NCI-H128 (cell line): ENCODE measurements at regions not wholly inside any gene's neighbourhood (a gene's known extent, or its start where the extent isn't known, plus 50 kb on each side); places are given as distances from the start of the nearest gene placed in this dataset.
A peak's percentile ranks its signal among the peaks of the same experiment; 100 is the strongest.

Source experiments
- DNase-seq: peaks from one replicate; lab custom pipeline; 2025; ENCODE audit not compliant: unreplicated experiment; lab: John Stamatoyannopoulos, UW

- no peak for DNase-seq
These were observed 55.0 kb downstream of the TMEM30B start for GRCh38 chr14:61226015-61226654.

- no peak for DNase-seq
These were observed 55.8 kb downstream of the TMEM30B start for GRCh38 chr14:61225344-61225743.

GRCh38 chr14:61223552-61223951 lies 57.6 kb downstream of the TMEM30B start:
- DNase-seq = no peak

- DNase-seq = no peak
These were observed 58.8 kb downstream of the TMEM30B start for GRCh38 chr14:61222388-61222787.

GRCh38 chr14:61221906-61222305 lies 59.2 kb downstream of the TMEM30B start:
- no peak for DNase-seq

- DNase-seq = no peak
These were observed 61.5 kb downstream of the TMEM30B start for GRCh38 chr14:61219673-61220072.

GRCh38 chr14:61219256-61219655 lies 61.9 kb downstream of the TMEM30B start:
- no peak for DNase-seq

- no peak for DNase-seq
These were observed 62.4 kb downstream of the TMEM30B start for GRCh38 chr14:61218767-61219166.

GRCh38 chr14:61218157-61218556 lies 63.0 kb downstream of the TMEM30B start:
- no peak for DNase-seq

- no peak for DNase-seq
These were observed 63.6 kb downstream of the TMEM30B start for GRCh38 chr14:61217516-61217915.

GRCh38 chr14:61215222-61216020 lies 65.7 kb downstream of the TMEM30B start:
- no peak for DNase-seq

- no peak for DNase-seq
These were observed 67.2 kb downstream of the TMEM30B start for GRCh38 chr14:61213920-61214319.

- DNase-seq = no peak
These were observed 67.9 kb downstream of the TMEM30B start for GRCh38 chr14:61213191-61213621.

- DNase-seq = no peak
These were observed 68.6 kb downstream of the TMEM30B start for GRCh38 chr14:61212546-61212945.

- peak; percentile 58 for DNase-seq
These were observed 69.5 kb downstream of the TMEM30B start for GRCh38 chr14:61211476-61212255.

GRCh38 chr14:61203081-61203753 lies 77.9 kb downstream of the TMEM30B start:
- DNase-seq = peak; percentile 81

GRCh38 chr14:61202124-61202523 lies 79.0 kb downstream of the TMEM30B start:
- DNase-seq = no peak

GRCh38 chr14:61201171-61201570 lies 80.0 kb downstream of the TMEM30B start:
- no peak for DNase-seq

GRCh38 chr14:61197416-61197815 lies 83.7 kb downstream of the TMEM30B start:
- DNase-seq = no peak

- DNase-seq = no peak
These were observed 84.3 kb downstream of the TMEM30B start for GRCh38 chr14:61196792-61197191.

- DNase-seq = no peak
These were observed 85.1 kb downstream of the TMEM30B start for GRCh38 chr14:61196034-61196433.
